LNCAP (cell line): ENCODE measurements at regions not wholly inside any gene's neighbourhood (a gene's known extent, or its start where the extent isn't known, plus 50 kb on each side); places are given as distances from the start of the nearest gene placed in this dataset.

Source experiments
- TF ChIP-seq, protein P1 (sequence below): fragments of 450-650 bp; IDR thresholded peaks from 2 replicates; pipeline ENCODE4 v1.5.1; 2017; ENCODE audit warnings: mild to moderate bottlenecking

DNA sequence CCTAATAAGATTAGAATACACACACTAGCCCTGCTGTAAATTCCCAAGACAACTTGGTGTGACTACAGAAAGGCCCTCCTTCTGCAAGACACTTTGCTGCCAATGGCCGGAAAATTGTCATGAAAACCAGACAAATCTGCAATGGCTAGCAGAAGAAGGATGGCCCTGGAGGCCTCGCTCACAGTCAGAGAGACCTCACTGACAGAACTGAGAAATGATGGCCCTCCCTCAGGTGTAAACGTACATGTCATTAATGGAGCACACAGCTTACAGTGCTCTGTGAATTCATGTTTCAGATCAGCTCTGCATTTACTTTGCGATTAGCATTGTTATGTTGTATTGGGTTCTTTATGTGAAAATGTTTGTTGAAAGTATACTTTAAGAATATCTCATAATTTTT lies 202.9 kb upstream of the N4BP1 start:
- TF ChIP-seq, protein P1, sequence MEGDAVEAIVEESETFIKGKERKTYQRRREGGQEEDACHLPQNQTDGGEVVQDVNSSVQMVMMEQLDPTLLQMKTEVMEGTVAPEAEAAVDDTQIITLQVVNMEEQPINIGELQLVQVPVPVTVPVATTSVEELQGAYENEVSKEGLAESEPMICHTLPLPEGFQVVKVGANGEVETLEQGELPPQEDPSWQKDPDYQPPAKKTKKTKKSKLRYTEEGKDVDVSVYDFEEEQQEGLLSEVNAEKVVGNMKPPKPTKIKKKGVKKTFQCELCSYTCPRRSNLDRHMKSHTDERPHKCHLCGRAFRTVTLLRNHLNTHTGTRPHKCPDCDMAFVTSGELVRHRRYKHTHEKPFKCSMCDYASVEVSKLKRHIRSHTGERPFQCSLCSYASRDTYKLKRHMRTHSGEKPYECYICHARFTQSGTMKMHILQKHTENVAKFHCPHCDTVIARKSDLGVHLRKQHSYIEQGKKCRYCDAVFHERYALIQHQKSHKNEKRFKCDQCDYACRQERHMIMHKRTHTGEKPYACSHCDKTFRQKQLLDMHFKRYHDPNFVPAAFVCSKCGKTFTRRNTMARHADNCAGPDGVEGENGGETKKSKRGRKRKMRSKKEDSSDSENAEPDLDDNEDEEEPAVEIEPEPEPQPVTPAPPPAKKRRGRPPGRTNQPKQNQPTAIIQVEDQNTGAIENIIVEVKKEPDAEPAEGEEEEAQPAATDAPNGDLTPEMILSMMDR, result no peak

DNA sequence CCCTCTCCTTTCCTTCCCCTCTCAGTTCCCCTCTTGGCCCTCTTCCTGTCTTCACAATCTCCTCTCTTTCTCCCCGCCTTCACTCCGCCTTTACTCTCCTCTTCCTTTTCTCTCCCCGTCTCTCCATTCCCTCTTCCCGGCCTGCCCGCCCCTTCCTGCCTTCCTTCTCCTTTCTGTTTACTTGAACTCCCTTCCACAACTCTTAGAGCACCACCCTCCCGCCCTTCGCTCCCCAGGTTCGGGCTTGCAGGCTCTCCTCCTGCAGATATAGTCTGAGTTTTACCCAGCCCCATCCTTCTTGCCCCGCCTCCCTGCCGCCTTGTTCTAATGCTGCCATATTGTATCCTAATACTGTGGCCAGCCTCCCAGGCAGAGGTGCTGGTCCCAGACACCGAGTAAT lies 201.5 kb upstream of the N4BP1 start:
- TF ChIP-seq, protein P1, result no peak

DNA sequence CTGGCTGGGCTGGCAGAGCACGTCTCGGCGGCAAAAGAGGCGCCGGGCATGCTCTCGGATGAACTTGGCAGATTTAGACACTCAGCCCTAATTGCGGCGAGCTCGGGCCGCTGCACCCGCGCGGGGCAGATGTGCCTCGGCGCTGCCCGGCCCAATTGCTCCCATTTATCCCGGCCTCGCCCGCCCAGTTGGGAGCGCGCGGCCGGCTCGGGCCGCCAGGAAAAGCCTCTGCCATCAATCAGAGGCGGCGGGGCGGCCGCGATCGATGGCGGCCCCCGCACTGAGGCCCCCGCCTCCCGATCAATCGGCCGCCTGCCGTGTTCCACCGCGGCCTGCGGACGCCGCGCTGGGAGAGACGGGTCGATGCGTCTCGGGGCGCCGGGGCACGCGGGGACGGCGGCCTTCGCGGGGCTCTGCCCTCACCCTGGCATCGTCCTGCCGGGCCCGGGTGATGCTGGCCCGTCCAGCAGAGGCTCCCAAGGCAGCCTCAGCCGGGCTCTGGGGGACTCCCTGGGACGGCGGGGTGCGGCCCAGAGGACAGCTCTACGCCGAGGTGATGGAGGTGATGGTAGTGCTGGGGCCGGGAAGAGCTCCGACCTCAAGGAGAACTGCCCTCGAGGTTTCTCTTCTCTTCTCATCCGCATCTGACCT lies 200.9 kb upstream of the N4BP1 start:
- TF ChIP-seq, protein P1, result no peak

DNA sequence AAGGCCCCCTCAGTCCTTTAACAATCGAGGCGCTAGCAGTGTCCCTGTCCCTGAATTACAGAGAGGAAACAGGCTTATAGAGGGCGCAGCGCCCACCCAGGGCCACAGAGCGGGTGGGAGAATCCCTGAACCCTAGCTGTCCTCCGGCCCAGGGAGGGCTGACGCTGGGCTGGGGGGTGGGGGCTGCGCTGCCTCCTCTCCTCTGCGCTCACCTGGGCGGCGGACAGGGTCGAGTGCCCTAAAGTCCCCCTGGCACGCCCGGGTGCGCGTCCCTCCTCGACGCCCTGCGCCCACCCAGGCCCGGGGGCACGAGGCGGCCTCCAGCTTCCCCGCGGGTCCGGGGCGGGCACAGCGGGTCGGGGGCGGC lies 200.4 kb upstream of the N4BP1 start:
- TF ChIP-seq, protein P1, result no peak

DNA sequence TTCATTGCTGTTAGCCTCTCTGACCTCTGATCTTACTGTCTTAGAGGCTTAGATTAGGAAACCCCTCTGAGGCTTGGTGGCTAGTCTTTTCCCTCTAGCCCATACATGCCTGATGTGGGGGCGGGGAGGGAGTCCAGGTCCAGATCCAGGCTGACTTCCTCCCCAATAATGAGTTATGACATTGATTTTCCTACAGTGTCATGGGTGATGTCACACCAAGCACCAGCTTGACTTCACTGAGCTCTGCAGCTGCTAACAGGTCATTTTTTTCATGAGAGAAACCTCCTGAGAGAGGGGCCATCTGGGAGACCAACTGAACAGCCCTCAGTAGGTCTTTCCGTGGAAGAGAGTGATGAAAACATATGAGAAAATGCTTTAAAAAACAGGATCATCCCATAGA lies 180.2 kb upstream of the N4BP1 start:
- TF ChIP-seq, protein P1, result no peak

DNA sequence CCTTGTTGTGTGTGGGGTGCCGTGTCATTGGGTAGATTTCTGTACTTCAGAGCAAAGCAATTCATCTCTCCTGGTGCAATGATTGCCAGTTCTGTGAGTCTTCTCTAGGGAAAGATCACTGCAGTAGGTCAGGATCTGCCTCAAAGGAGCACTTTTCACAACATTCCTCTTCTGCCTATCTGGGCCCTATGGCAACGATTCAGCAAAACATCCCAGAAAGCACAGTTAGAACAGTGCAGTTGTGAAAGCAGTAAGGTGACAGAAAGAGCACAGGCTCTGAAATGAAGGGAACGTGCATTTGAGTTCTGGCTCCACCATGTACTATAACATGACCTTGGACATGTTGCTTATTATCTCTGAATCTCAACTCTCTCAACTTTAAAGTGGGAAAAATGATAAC lies 178.5 kb upstream of the N4BP1 start:
- TF ChIP-seq, protein P1, result no peak

DNA sequence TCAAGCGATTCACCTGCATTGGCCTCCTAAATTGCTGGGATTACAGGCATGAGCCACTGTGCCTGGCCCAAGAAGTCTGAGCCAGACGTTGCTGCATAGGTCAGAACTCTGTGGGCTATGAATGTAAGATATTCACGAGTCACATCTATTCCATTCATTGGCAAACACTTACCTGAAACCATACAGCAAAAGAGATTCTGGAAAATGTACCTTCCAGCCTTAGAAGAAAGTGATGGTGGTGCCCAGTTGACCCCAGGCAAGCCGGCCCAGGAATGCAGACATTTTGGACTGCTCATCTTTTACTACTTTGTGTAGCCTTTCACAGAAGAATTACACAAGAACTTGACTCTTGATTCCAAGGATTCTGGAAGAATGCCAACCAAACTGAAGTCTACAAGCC lies 135.6 kb upstream of the N4BP1 start:
- TF ChIP-seq, protein P1, result no peak

DNA sequence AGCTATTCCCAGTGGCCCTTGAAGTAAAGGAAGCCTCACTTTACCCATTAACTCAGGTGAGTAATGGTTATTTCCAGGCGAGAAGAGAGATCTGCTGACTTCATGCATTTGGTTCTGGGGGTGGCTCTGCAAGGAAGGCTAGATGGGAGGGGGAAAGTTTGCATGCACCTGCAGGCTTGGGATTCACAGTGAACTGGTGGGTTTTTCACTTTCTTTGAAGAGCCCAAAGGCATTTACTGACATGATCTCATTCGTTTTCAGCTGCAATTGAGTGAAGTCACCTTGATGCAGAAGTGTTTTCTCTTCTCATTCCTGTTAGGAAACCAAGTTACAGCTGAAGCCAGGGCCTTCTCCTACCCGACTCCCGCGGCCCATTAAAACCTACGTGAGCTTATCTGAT lies 131.0 kb upstream of the N4BP1 start:
- TF ChIP-seq, protein P1, result no peak
